Stimulated activated effector memory CD8-positive, alpha-beta T cell treated with anti-CD3 and anti-CD28 coated beads, Interleukin-12 subunit alpha, Interleukin-12 subunit beta, amount 100 ng/mL, for 72 hours (primary cell): ENCODE measurements at regions not wholly inside any gene's neighbourhood (a gene's known extent, or its start where the extent isn't known, plus 50 kb on each side); places are given as distances from the start of the nearest gene placed in this dataset.

Source experiments
- ATAC-seq: fragments of 150-1000 bp; cut with Tn5 transposase; 2 replicates; pipeline ENCODE4 v1.10.0; 2021
- DNase-seq, 2 donors: peaks; one replicate each; pipeline ENCODE4 v3.0.0; 2021 to 2022; ENCODE audit warnings: low spot score in 2 of 2
- H3K27ac Mint-ChIP-seq: one replicate; pipeline ENCODE4 v1.8.0; 2022; ENCODE audit warnings: mild to moderate bottlenecking, mixed read lengths
- H3K36me3 Mint-ChIP-seq: one replicate; pipeline ENCODE4 v1.8.0; 2022; ENCODE audit warnings: mild to moderate bottlenecking, mixed read lengths
- H3K4me1 Mint-ChIP-seq: one replicate; pipeline ENCODE4 v1.8.0; 2022; ENCODE audit warnings: mixed read lengths
- H3K4me3 Mint-ChIP-seq: one replicate; pipeline ENCODE4 v1.8.0; 2022; ENCODE audit warnings: mild to moderate bottlenecking, mixed read lengths
- H3K9me3 Mint-ChIP-seq: one replicate; pipeline ENCODE4 v1.8.0; 2022; ENCODE audit warnings: mixed read lengths

GRCh38 chr6:124877468-124877867 is 84.8 kb upstream of the RNF217 start:
- H3K27ac Mint-ChIP-seq: no peak overlapping the region
- DNase-seq (no peak), ATAC-seq (no peak)
- H3K9me3 Mint-ChIP-seq: peaks cover 5% of the 10 kb centered on the region
- H3K4me1 Mint-ChIP-seq: peaks cover 3% of the 10 kb centered on the region
- no peak overlapping the region for H3K4me3 Mint-ChIP-seq
- no peaks in the 10 kb centered on the region for H3K36me3 Mint-ChIP-seq

- H3K4me3 Mint-ChIP-seq: no peak overlapping the region
- no peak for DNase-seq
- peaks cover 6% of the 10 kb centered on the region for H3K4me1 Mint-ChIP-seq
Observed at GRCh38 chr6:124879110-124879991, 82.9 kb upstream of the RNF217 start.

GRCh38 chr6:124879992-124880355 is 82.3 kb upstream of the RNF217 start:
- Mint-ChIP-seq H3K4me3 (no peak overlapping the region), H3K27ac (no peak overlapping the region), H3K36me3 (no peaks in the 10 kb centered on the region), H3K9me3 (peaks cover 7% of the 10 kb centered on the region), H3K4me1 (peaks cover 6% of the 10 kb centered on the region)
- ATAC-seq (no peak), DNase-seq (no peak)

More at GRCh38 chr6:124879110-124879991, 82.9 kb upstream of the RNF217 start:
- H3K9me3 Mint-ChIP-seq: peaks cover 7% of the 10 kb centered on the region
- no peak overlapping the region for H3K27ac Mint-ChIP-seq
- H3K36me3 Mint-ChIP-seq: no peaks in the 10 kb centered on the region
- ATAC-seq: peak; percentile 31

DNA sequence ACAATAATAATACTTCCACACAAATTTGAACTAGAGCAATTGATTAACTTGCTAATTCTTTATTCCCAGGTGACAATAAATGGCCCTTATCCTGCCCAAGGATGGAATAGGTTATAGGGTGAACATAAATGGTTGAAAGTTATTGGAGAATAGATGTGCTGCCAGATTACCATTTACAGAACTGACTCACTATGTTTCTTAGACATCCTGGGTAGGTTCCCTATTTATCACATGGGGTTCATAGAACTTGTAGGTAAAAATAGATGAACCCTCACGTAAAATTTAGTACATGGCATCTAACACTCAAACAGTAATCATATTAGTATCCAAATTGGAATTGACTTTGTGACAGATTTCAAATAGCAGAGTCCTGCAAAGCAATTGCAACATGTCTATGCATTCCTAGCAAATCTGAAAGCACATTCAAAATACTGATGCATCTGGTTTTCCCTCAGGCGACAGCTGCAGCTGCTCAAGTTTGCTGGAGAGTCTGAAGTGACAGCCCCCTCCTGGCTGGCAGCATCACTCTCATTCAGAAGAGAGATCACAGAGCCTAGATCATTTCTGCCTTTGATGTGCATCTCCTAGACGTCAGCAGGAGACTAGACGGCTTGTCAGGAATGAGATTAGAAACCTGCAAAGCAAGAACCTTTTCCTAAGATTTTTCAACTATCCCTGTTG is 80.2 kb upstream of the RNF217 start:
- no peak overlapping the region for H3K27ac Mint-ChIP-seq
- no peaks in the 10 kb centered on the region for H3K36me3 Mint-ChIP-seq
- H3K4me3 Mint-ChIP-seq: no peak overlapping the region
- DNase-seq: no peak
- H3K4me1 Mint-ChIP-seq: peaks cover 6% of the 10 kb centered on the region
- H3K9me3 Mint-ChIP-seq: peaks cover 7% of the 10 kb centered on the region
- ATAC-seq: no peak

DNA sequence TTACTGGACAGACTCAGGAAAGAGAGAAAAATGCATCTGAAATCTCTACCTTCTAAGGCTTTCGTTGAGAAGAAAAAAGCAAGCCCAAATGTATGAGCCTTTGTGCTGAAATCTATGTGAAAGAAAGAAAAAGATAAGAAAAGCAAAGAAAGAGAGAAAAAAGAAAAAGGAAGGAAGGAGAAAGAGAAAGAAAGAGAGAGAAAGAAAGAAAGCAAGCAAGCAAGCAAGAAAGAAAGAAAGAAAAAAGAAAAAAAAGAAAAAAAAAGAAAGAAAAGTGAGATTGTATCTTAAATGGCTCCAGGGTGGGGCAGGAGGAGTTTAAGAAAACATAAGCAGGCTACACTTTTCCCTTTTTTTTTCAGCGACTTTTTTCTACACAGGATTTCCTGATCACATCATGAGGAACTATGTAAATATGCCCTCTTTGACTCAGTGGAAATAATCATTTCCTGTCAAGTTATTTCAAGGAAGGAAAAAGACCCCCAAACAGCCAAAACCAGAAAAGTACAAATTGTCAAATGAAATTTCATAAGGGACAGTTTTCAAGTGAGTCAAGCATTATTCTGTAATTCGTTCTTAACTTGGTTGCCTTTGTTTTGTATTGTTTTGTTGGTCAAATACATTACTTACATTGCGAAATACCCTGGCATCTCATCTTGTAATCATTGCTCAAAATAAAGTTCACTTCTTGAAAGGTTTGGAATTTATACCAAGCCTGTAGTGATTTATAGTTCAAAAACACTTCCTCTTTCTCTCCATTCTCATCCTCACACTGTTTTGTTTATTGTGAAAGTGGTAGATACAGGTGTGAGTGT is 79.5 kb upstream of the RNF217 start:
- Mint-ChIP-seq H3K9me3 (peaks cover 7% of the 10 kb centered on the region), H3K4me3 (no peak overlapping the region), H3K36me3 (no peaks in the 10 kb centered on the region), H3K27ac (no peak overlapping the region), H3K4me1 (peaks cover 6% of the 10 kb centered on the region)
- ATAC-seq: no peak
- DNase-seq: no peak

GRCh38 chr6:124885171-124885570 is 77.1 kb upstream of the RNF217 start:
- no peak overlapping the region for H3K27ac Mint-ChIP-seq
- H3K4me3 Mint-ChIP-seq: no peak overlapping the region
- H3K36me3 Mint-ChIP-seq: no peaks in the 10 kb centered on the region
- H3K4me1 Mint-ChIP-seq: peaks cover 15% of the 10 kb centered on the region
- peaks cover 5% of the 10 kb centered on the region for H3K9me3 Mint-ChIP-seq
- ATAC-seq (no peak), DNase-seq (no peak)

GRCh38 chr6:124887872-124888580 is 74.2 kb upstream of the RNF217 start:
- no peak for DNase-seq
- no peak overlapping the region for H3K27ac Mint-ChIP-seq

GRCh38 chr6:124888581-124889371 is 73.5 kb upstream of the RNF217 start:
- H3K9me3 Mint-ChIP-seq: no peaks in the 10 kb centered on the region
- peaks cover 9% of the 10 kb centered on the region for H3K4me1 Mint-ChIP-seq
- H3K36me3 Mint-ChIP-seq: no peaks in the 10 kb centered on the region
- ATAC-seq: no peak
- H3K27ac Mint-ChIP-seq: no peak overlapping the region
- H3K4me3 Mint-ChIP-seq: no peak overlapping the region
- no peak for DNase-seq

More at GRCh38 chr6:124887872-124888580, 74.2 kb upstream of the RNF217 start:
- no peak overlapping the region for H3K4me3 Mint-ChIP-seq
- ATAC-seq: peak; percentile 21
- H3K36me3 Mint-ChIP-seq: no peaks in the 10 kb centered on the region
- no peaks in the 10 kb centered on the region for H3K9me3 Mint-ChIP-seq
- peaks cover 9% of the 10 kb centered on the region for H3K4me1 Mint-ChIP-seq

DNA sequence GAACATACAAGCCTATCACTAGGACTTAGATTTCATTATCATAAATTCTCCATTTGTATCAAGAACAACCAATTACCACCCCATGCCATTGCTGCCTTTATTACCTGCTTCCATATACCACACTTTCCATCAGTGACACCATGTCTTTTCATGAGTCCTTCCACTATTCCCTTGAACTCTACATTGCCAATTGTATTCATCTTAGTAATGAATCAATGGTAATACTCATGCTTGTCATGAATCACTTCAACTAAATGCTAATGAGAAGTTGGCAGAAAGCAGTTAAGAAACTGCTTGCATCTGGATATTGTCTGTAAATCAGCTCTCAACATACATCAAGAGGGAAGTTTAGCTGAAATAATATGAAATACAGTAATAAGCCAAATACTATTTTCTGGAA is 61.2 kb upstream of the RNF217 start:
- Mint-ChIP-seq H3K4me1 (no peaks in the 10 kb centered on the region), H3K27ac (no peak overlapping the region), H3K36me3 (no peaks in the 10 kb centered on the region), H3K9me3 (no peaks in the 10 kb centered on the region), H3K4me3 (no peak overlapping the region)
- ATAC-seq (no peak), DNase-seq (no peak)

DNA sequence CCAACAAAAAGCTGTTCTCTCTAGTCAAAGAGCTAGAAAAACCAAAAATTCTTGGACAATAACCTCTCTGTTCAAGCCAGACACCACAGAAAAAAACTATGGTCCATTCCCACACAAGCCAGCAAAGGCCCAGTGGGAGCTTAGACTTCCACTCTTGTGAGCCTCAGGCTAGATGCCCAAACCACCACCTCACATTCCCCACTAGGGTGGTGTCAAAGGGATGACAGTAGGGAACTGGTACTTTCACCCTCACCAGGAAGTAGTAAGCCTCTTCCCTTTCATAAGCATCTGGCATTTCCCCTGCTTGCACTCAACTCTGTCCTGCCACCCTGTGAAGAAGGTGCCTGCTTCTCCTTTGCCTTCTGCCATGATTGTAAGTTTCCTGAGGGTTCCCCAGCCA is 58.4 kb upstream of the RNF217 start:
- DNase-seq (no peak), ATAC-seq (no peak)
- Mint-ChIP-seq H3K9me3 (no peaks in the 10 kb centered on the region), H3K4me3 (no peak overlapping the region), H3K27ac (no peak overlapping the region), H3K4me1 (no peaks in the 10 kb centered on the region), H3K36me3 (no peaks in the 10 kb centered on the region)

DNA sequence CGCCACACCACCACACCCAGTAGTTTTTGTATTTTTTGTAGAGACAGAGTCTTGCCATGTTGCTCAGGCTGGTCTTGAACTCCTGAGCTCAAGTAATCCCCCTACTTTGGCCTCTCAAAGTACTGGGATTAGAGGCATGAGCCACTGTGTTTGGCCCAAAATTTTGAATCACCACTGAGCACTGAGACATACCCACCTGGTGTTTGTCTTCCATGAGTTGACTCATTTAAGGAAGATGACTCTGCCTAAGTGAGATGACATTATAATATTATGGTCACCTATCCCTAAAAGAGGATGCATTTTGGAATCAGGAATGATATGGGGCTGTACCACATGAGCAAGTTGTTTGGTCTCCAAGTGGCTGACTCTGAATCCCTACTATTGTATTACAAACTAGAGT is 54.6 kb upstream of the RNF217 start:
- H3K27ac Mint-ChIP-seq: no peak overlapping the region
- DNase-seq (no peak), ATAC-seq (no peak)
- H3K4me1 Mint-ChIP-seq: no peaks in the 10 kb centered on the region
- H3K36me3 Mint-ChIP-seq: no peaks in the 10 kb centered on the region
- no peaks in the 10 kb centered on the region for H3K9me3 Mint-ChIP-seq
- no peak overlapping the region for H3K4me3 Mint-ChIP-seq
